Caco-2 (cell line): ENCODE measurements at regions not wholly inside any gene's neighbourhood (a gene's known extent, or its start where the extent isn't known, plus 50 kb on each side); places are given as distances from the start of the nearest gene placed in this dataset.

Experiments
- BruUV-seq: library from RNA; stranded (reverse); fragments of 400-500 nt; replicated peaks from 2 replicates; lab custom pipeline; 2021; lab: Mats Ljungman, UMichigan
- CTCF ChIA-PET: fragments of 300-600 bp; sonication (Branson Sonifier 250); formaldehyde crosslinking; loops from one replicate; lab custom pipeline; 2022; ENCODE audit warnings: antibody characterized with exemption; lab: Charles Lee
- POLR2A ChIA-PET: fragments of 300-600 bp; sonication (Branson Sonifier 250); formaldehyde crosslinking; loops from one replicate; lab custom pipeline; 2022; ENCODE audit warnings: antibody characterized with exemption; lab: Charles Lee
- DNase-seq, 2 experiments: peaks; one replicate each; pipeline versions ENCODE4 v3.0.0 to v3.0.0-alpha.2; 2020 to 2022
- H3K27me3 ChIP-seq: replicated peaks from 2 replicates; pipeline ENCODE4 v1.6.0; 2011; ENCODE audit warnings: low read length; ENCODE audit not compliant: control insufficient read depth, insufficient read depth
- H3K36me3 ChIP-seq: 2 replicates; pipeline ENCODE4 v1.5.1; 2011; ENCODE audit warnings: low read length; ENCODE audit not compliant: control insufficient read depth, insufficient read depth
- H3K4me1 ChIP-seq: fragments of 250-450 bp; sonication (Bioruptor Pico); 2 replicates; pipeline ENCODE4 v1.5.1; 2020; ENCODE audit warnings: mild to moderate bottlenecking
- H3K4me3 ChIP-seq: 2 replicates; pipeline ENCODE4 v1.5.1; 2011; ENCODE audit warnings: low read depth, mild to moderate bottlenecking, control low read depth, low read length
- H3K9me3 ChIP-seq: fragments of 250-450 bp; sonication (Bioruptor Pico); 2 replicates; pipeline ENCODE4 v1.5.1; 2020; ENCODE audit warnings: mild to moderate bottlenecking, moderate library complexity
- H3K27ac Mint-ChIP-seq: one replicate; pipeline ENCODE4 v1.8.0; 2022; ENCODE audit warnings: mixed read lengths; ENCODE audit not compliant: unreplicated experiment
- H3K27me3 Mint-ChIP-seq: one replicate; pipeline ENCODE4 v1.8.0; 2022; ENCODE audit warnings: mixed read lengths; ENCODE audit not compliant: insufficient read depth, unreplicated experiment
- H3K36me3 Mint-ChIP-seq: one replicate; pipeline ENCODE4 v1.8.0; 2022; ENCODE audit warnings: mild to moderate bottlenecking, mixed read lengths; ENCODE audit not compliant: insufficient read depth, unreplicated experiment
- H3K4me1 Mint-ChIP-seq: one replicate; pipeline ENCODE4 v1.8.0; 2022; ENCODE audit warnings: low read depth, mixed read lengths; ENCODE audit not compliant: unreplicated experiment
- H3K4me3 Mint-ChIP-seq: one replicate; pipeline ENCODE4 v1.8.0; 2022; ENCODE audit warnings: mild to moderate bottlenecking, moderate library complexity, mixed read lengths; ENCODE audit not compliant: unreplicated experiment
- H3K9me3 Mint-ChIP-seq: one replicate; pipeline ENCODE4 v1.8.0; 2022; ENCODE audit warnings: mixed read lengths; ENCODE audit not compliant: unreplicated experiment
- intact Hi-C: fragments of 100-400 bp; cut with micrococcal nuclease; formaldehyde crosslinking; loops from one replicate; pipeline ENCODE4 v1.10.0; 2022; ENCODE audit not compliant: unreplicated experiment
- TF ChIP-seq, protein P1 (sequence below), 2 experiments: fragments of 200-600 bp in 1 of 2; IDR thresholded peaks; 1 replicate in 1 of 2; 2 replicates in 1 of 2; pipeline versions ENCODE4 v1.5.1 to v1.8.0; 2011 to 2022; ENCODE audit warnings: antibody characterized with exemption in 1 of 2, control low read depth in 1 of 2, inconsistent platforms in 1 of 2, low read depth in 1 of 2, low read length in 1 of 2, mild to moderate bottlenecking in 1 of 2, moderate library complexity in 1 of 2; ENCODE audit not compliant: insufficient read depth in 1 of 2, severe bottlenecking in 1 of 2, unreplicated experiment in 1 of 2

DNA sequence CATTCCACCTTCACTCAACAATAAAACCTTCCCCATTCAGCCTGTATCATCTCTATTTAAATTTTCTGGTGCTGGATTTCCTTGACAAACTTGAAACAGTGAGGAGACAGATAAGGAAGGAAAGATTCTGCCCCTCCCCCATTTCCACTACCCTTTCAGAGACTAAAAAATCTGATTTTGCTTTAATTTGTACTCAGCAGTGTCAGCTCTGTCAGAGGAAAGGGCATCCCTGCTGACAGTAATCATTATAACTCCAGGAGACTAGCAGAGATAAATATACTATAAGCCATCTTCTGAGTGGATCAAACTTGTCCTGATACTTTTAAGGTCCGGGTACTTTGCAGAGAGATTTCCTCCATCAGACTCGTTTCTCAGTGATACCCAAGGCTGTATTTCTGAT, 155.6 kb downstream of the SAMD5 start:
- H3K27me3 Mint-ChIP-seq, result no peaks in the 10 kb centered on the region
- no peak for DNase-seq
- no peaks in the 10 kb centered on the region for H3K36me3 ChIP-seq
- no peaks in the 10 kb centered on the region for H3K4me1 ChIP-seq
- H3K4me3 Mint-ChIP-seq, result no peak overlapping the region
- no peaks in the 10 kb centered on the region for H3K9me3 Mint-ChIP-seq
- H3K4me1 Mint-ChIP-seq, result no peaks in the 10 kb centered on the region
- ChIA-PET POLR2A (interaction anchor here (0.6 to 0.7 kb wide), 3 partner anchors 17 to 1279 kb away, joined by 6 to 7 read pairs (median 7); no protein-coding TSS in a partner anchor), CTCF (no interaction called here)
- no TSS peak for BruUV-seq
- H3K4me3 ChIP-seq, result no peak overlapping the region
- no peaks in the 10 kb centered on the region for H3K27me3 ChIP-seq
- H3K36me3 Mint-ChIP-seq, result no peaks in the 10 kb centered on the region
- H3K27ac Mint-ChIP-seq, result no peak overlapping the region
- TF ChIP-seq, protein P1, sequence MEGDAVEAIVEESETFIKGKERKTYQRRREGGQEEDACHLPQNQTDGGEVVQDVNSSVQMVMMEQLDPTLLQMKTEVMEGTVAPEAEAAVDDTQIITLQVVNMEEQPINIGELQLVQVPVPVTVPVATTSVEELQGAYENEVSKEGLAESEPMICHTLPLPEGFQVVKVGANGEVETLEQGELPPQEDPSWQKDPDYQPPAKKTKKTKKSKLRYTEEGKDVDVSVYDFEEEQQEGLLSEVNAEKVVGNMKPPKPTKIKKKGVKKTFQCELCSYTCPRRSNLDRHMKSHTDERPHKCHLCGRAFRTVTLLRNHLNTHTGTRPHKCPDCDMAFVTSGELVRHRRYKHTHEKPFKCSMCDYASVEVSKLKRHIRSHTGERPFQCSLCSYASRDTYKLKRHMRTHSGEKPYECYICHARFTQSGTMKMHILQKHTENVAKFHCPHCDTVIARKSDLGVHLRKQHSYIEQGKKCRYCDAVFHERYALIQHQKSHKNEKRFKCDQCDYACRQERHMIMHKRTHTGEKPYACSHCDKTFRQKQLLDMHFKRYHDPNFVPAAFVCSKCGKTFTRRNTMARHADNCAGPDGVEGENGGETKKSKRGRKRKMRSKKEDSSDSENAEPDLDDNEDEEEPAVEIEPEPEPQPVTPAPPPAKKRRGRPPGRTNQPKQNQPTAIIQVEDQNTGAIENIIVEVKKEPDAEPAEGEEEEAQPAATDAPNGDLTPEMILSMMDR (IDR thresholded peaks at IDR 0.05; ENCODE audit: insufficient read depth in 1 of 2, low read depth in 1 of 2, low read length in 1 of 2, severe bottlenecking in 1 of 2, unreplicated experiment in 1 of 2), result no peak
- H3K9me3 ChIP-seq, result no peaks in the 10 kb centered on the region
- intact Hi-C loops, result no loop called here

DNA sequence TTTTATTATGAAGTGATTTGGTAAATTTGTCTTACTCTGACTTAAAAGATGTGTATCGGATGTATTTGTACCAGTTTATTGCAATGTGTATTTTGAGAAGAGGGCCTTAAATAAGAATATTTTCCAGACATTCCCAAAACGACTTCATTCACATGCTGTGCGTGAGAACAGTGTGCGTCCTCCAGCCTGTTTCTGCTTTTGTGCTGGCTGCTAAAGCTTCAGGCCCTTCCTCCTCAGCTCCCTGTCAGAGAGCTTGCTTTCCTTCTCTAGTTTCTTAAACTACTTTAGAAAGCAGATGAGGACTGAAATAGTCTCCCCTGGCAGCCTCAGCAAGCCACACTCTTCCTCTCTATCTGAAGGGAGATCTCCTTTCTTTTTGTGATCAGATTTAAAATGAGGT, 157.8 kb downstream of the SAMD5 start:
- no peaks in the 10 kb centered on the region for H3K4me1 Mint-ChIP-seq
- intact Hi-C loops, result no loop called here
- no peaks in the 10 kb centered on the region for H3K36me3 ChIP-seq
- no peaks in the 10 kb centered on the region for H3K27me3 ChIP-seq
- H3K4me3 Mint-ChIP-seq, result no peak overlapping the region
- CTCF ChIA-PET, result no interaction called here
- TF ChIP-seq, protein P1 (IDR thresholded peaks at IDR 0.05; ENCODE audit: insufficient read depth in 1 of 2, low read depth in 1 of 2, low read length in 1 of 2, severe bottlenecking in 1 of 2, unreplicated experiment in 1 of 2), result no peak
- peak overlapping the region; percentile 20 for H3K27ac Mint-ChIP-seq
- H3K36me3 Mint-ChIP-seq, result peaks cover 6% of the 10 kb centered on the region
- H3K4me1 ChIP-seq, result no peaks in the 10 kb centered on the region
- peaks cover 18% of the 10 kb centered on the region for H3K9me3 Mint-ChIP-seq
- POLR2A ChIA-PET, result no interaction called here
- DNase-seq, result no peak
- BruUV-seq, result no TSS peak
- H3K4me3 ChIP-seq, result no peak overlapping the region
- H3K9me3 ChIP-seq, result no peaks in the 10 kb centered on the region
- H3K27me3 Mint-ChIP-seq, result no peaks in the 10 kb centered on the region

DNA sequence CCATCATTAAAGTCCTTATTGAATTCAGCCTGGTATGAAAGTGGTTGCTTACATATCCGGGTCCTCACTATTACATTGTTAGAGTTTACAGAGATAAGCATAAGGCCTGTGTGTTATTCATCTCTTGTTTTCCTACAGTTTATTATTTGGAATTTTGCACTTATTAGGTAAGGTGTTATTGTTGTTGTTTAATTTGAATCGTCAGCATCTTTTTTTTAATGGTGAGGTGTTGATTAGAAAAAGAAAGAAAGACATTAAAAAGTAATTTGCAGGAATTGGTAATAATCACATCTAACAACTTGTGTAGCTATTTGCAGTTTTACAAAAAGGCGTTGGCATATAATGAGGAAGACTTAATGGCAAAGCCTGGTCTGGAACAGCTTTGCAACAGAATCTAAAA, 158.6 kb downstream of the SAMD5 start:
- Mint-ChIP-seq H3K4me1 (no peaks in the 10 kb centered on the region), H3K36me3 (peaks cover 6% of the 10 kb centered on the region), H3K9me3 (peaks cover 18% of the 10 kb centered on the region), H3K4me3 (no peak overlapping the region), H3K27me3 (no peaks in the 10 kb centered on the region), H3K27ac (no peak overlapping the region)
- Histone ChIP-seq H3K27me3 (no peaks in the 10 kb centered on the region), H3K4me3 (no peak overlapping the region), H3K36me3 (no peaks in the 10 kb centered on the region), H3K4me1 (no peaks in the 10 kb centered on the region), H3K9me3 (no peaks in the 10 kb centered on the region)
- no TSS peak for BruUV-seq
- DNase-seq, result no peak
- TF ChIP-seq, protein P1 (IDR thresholded peaks at IDR 0.05; ENCODE audit: insufficient read depth in 1 of 2, low read depth in 1 of 2, low read length in 1 of 2, severe bottlenecking in 1 of 2, unreplicated experiment in 1 of 2), result no peak
- intact Hi-C loops, result no loop called here
- ChIA-PET POLR2A (no interaction called here), CTCF (no interaction called here)
